H1 (cell line): ENCODE measurements at regions not wholly inside any gene's neighbourhood (a gene's known extent, or its start where the extent isn't known, plus 50 kb on each side); places are given as distances from the start of the nearest gene placed in this dataset.

ENCODE experiments used
- BACH1 ChIP-seq: IDR thresholded peaks from 2 replicates; pipeline ENCODE4 v1.6.1; 2012; ENCODE audit warnings: low read length, improper control_type of control experiment
- CHD7 ChIP-seq: fragments of 300-600 bp; sonication (generic); IDR thresholded peaks from 2 replicates; pipeline ENCODE4 v1.7.1; 2012; ENCODE audit warnings: low read length, moderate library complexity, mild to moderate bottlenecking, inconsistent platforms; ENCODE audit not compliant: insufficient replicate concordance
- TAF7 ChIP-seq: optimal IDR thresholded peaks from 2 replicates; pipeline ENCODE3; 2011; ENCODE audit warnings: low read depth, mild to moderate bottlenecking, inconsistent platforms, low read length, moderate library complexity, borderline replicate concordance
- USF2 ChIP-seq: IDR thresholded peaks from 2 replicates; pipeline ENCODE4 v1.6.1; 2011; ENCODE audit warnings: low read length, improper control_type of control experiment

- TF ChIP-seq CHD7, result no peak
- TF ChIP-seq TAF7, result no peak
- TF ChIP-seq BACH1, result no peak
- TF ChIP-seq USF2, result no peak
These were observed 218.2 kb downstream of the RAD51AP2 start (continued) for GRCh38 chr2:17299891-17300540.
